Right ventricle myocardium inferior (tissue), 1 donor: ENCODE measurements at regions not wholly inside any gene's neighbourhood (a gene's known extent, or its start where the extent isn't known, plus 50 kb on each side); places are given as distances from the start of the nearest gene placed in this dataset.
"Not testable (repeated sequence)": the region's sequence is repeated elsewhere in the genome, so short reads cannot be mapped to it uniquely, and the experiment has no call there.

Experiments
- ATAC-seq: fragments of 200-7000 bp; cut with Tn5 transposase; one replicate; pipeline ENCODE4 v1.9.1; 2020; ENCODE audit warnings: mild to moderate bottlenecking, moderate library complexity
- DNase-seq: peaks from one replicate; pipeline ENCODE4 v3.0.0; 2021; ENCODE audit errors: missing footprints
- intact Hi-C: fragments of 100-400 bp; cut with DNase I; formaldehyde crosslinking; loops from one replicate; pipeline ENCODE4 v1.11.0; 2022
- donor health status: DM: no; HTN: yes; CAD: no; lungs with severe emphysema.

GRCh38 chrX:102784550-102784949 lies 64.0 kb downstream of the GPRASP3 start:
- ATAC-seq (no peak), DNase-seq (peak; percentile 37)
- intact Hi-C loops: no loop called here

- ATAC-seq (no peak), DNase-seq (no peak)
These were observed 66.7 kb downstream of the GPRASP3 start for GRCh38 chrX:102787283-102787682.

DNA sequence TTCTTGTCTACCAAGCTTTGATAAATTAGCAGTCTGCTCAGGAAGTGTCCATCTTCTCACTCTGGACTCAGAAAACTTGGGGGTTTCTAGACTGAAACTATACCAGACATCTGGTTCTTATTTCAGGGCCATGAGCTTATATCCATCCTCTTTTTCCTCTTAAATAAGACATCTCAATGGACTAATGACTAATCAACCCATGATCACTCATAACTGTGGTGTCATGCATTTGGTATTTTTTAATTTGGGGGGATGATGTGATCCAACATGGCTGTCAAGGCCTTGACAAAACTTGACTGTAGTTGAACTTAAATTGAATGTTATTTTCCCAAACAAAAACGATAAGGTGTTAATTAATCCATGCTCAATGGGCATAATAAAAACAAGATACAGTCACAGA lies 87.8 kb downstream of the GPRASP3 start:
- ATAC-seq (no peak), DNase-seq (no peak)
- intact Hi-C loops: no loop called here

More at GRCh38 chrX:102787283-102787682, 66.7 kb downstream of the GPRASP3 start:
- intact Hi-C loops: no loop called here

DNA sequence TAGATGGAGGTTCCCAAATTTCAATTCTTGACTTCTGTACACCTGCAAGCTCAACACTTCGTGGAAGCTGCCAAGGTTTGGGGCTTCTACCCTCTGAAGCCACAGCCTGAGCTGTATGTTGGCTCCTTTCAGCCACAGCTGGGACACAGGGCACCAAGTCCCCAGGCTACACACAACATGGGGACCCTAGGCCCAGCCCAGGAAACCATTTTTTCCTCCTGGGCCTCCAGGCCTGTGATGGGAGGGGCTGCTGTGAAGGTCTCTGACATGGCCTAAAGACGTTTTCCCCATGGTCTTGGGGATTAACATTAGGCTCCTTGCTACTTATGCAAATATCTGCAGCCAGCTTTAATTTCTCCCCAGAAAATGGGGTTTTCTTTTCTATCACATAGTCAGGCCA lies 97.7 kb downstream of the GPRASP3 start:
- ATAC-seq: not testable (repeated sequence)

DNA sequence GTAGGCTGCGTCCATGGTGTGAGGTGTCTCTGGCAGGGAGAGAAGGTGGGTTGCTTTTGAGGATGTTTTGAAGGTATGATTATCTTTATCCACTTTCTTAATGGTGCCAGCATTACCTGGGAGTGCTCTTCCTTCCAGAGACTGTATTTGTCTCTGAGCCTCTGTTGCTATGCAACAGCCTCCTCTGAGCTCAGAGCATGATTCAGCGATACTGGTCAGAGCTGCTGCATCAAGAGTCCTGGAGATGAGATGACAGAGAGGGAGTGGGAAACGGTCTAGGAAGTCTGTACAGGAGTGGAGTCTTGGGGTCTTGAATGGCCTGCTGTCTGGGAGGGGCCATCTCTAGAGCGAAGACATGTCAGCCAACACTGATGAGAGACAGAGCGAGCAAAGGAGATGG lies 104.4 kb upstream of the RAB40AL start:
- intact Hi-C loops: no loop called here
- DNase-seq: no peak
- ATAC-seq: no peak

More for the DNA sequence above, 97.7 kb downstream of the GPRASP3 start:
- DNase-seq, intact Hi-C loops: not testable (repeated sequence)

GRCh38 chrX:102833136-102833535 lies 103.9 kb upstream of the RAB40AL start:
- no peak for ATAC-seq
- DNase-seq: no peak
- intact Hi-C loops: no loop called here

GRCh38 chrX:102835504-102836146 lies 101.4 kb upstream of the RAB40AL start:
- ATAC-seq (no peak), DNase-seq (no peak)
- intact Hi-C loops: no loop called here

GRCh38 chrX:102837847-102838246 lies 99.2 kb upstream of the RAB40AL start:
- intact Hi-C loops: no loop called here
- ATAC-seq (no peak), DNase-seq (no peak)

GRCh38 chrX:102840871-102841705 lies 96.0 kb upstream of the RAB40AL start:
- DNase-seq (no peak), ATAC-seq (no peak)
- intact Hi-C loops: no loop called here

- no peak for ATAC-seq
These were observed 95.4 kb upstream of the RAB40AL start for GRCh38 chrX:102841706-102842003.

DNA sequence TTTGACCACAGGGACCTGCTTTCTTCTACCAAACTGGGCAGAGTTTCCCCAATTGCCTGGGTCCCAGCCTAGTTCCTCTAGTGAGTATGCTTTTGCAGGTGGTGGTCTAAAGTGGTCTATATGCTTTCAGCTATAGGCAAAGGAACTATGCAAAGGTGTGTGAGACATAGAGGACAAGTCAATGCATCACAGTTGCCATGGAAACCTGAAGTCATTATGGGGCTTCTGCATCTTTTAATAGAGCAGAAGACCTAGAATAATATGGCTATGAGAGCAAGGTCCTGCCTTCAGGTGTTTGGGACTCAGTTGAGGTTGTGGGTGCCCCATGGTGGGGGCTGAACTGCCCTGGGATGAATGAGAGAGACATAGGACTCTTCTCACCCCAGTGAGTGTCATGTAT lies 92.1 kb upstream of the RAB40AL start:
- intact Hi-C loops: no loop called here
- DNase-seq (no peak), ATAC-seq (no peak)

More at GRCh38 chrX:102841706-102842003, 95.4 kb upstream of the RAB40AL start:
- intact Hi-C loops: no loop called here
- no peak for DNase-seq

DNA sequence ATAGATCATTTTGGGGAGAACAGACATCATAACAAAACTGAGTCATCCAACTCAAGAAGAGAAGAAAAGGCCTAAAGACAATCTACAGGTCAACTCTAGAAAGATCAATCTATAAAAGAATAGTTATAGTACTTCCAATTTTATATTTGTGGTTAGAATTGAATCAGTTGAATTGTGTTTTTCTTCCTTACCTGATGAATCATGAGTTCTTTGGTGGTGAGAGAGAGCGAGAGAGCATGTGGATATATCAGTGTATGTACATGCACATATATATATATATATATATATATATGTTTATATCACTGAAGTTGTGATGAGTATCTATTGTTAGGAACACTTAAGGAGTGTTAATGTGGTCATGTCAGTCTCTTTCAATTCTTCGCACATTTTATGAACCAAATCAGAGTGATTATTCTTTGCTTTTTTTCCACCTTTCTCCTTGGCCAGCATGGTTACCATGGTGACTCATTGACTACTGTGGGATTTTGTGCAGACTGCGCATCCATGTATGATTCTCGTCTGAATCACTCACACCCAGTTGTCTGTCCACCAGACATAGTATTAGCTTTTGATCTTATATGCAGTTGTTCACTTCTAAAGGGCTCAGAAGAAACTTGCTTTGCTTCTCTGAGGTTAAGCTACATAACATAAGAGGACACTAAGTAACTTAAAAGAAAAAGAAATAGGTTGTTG lies 90.4 kb upstream of the RAB40AL start:
- no peak for ATAC-seq
- no peak for DNase-seq
- intact Hi-C loops: no loop called here

DNA sequence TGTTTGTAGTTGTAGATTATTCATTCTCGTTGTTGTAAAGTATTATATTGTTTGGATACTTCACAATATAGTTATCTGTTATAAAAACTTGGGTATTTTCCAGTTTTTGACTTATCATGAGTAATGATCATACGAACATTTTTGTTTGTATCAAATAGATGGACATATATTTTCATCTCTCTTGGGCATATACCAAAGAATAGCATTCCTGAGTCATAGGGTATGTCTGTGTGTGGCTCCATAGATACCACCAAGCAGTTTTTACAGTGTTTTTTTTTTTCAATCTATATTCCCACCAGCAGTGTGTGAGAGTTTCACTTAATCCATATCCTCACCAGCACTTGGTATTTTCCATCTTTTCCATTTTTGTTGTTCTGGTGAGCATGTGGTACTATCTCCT lies 89.7 kb upstream of the RAB40AL start:
- DNase-seq (no peak), ATAC-seq (no peak)
- intact Hi-C loops: no loop called here

GRCh38 chrX:102849396-102849795 lies 87.7 kb upstream of the RAB40AL start:
- intact Hi-C loops: no loop called here
- DNase-seq (no peak), ATAC-seq (no peak)

DNA sequence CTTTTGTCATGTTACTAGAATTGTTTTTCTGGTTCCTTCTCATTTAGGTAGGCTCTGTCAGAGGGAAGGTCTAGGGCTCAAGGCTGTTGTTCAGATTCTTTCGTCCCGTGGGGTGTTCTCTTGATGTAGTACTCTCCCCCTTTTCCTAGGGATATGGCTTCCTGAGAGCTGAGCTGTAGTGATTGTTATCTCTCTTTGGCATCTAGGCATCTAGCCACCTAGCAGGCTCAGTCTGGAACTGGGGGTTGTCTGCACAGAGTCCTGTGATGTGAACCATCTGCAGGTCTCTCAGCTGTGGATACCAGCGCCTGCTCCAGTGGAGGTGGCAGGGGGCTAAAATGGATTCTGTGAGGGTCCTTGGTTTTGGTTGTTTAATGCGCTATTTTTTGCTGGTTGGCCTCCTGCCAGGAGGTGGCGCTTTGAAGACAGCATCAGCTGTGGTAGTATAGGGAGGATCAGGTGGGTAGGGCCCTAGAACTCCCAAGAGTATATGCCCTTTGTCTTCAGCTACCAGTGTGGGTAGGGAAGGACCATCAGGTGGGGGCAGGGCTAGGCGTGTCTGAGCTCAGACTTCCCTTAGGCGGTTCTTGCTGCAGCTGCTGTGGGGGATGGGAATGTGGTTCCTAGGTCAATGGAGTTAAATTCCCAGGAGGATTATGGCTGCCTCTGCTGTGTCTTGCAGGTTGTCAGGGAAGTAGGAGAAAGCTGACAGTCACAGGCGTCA lies 78.1 kb upstream of the RAB40AL start:
- ATAC-seq, intact Hi-C loops, DNase-seq: not testable (repeated sequence)

DNA sequence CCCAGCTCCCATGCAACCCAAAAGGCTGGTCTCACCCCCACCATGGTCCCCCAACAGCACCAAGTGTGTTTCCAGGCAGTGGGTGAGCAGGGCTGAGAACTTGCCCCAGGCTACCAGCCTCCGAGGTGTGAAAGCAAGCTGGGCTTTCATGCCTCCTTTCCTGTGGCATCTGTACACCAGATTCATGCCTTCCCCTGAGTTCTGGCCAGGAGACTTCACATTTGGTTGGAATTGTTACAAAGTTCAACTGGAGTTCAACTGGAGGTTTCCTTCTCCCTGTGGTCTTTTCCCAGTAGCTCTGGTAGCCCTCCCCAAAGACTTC lies 77.6 kb upstream of the RAB40AL start:
- intact Hi-C loops: no loop called here
- DNase-seq: no peak
- no peak for ATAC-seq

- intact Hi-C loops: loop anchor here (10.0 kb wide), 1 partner anchor 345 kb away; the partner anchor contains the start of gene TMSB15A
- no peak for ATAC-seq
- no peak for DNase-seq
These were observed 76.8 kb upstream of the RAB40AL start for GRCh38 chrX:102860235-102860634.

DNA sequence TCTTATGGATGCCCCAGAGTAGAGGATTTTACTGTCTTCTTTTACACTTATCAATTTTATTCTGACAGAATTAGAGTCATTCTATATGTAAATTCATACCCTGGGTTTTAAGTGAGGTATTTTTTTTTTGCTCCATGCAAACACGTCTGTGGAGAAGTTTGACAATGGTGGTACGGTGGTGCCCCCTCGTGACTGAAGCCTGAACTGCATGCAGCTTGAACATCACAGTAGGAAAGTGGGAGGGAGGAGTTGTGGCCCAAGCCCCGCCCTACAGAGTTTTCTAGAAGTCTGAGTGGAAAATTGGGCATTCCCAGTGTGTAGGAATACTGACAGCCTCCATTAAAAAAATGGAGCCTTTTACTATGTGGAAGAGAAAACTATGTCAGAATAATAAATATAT lies 73.3 kb upstream of the RAB40AL start:
- ATAC-seq: peak; percentile 60
- peak; percentile 79 for DNase-seq
- intact Hi-C loops: loop anchor here (10.0 kb wide), 1 partner anchor 349 kb away; the partner anchor contains the start of gene TMSB15A

DNA sequence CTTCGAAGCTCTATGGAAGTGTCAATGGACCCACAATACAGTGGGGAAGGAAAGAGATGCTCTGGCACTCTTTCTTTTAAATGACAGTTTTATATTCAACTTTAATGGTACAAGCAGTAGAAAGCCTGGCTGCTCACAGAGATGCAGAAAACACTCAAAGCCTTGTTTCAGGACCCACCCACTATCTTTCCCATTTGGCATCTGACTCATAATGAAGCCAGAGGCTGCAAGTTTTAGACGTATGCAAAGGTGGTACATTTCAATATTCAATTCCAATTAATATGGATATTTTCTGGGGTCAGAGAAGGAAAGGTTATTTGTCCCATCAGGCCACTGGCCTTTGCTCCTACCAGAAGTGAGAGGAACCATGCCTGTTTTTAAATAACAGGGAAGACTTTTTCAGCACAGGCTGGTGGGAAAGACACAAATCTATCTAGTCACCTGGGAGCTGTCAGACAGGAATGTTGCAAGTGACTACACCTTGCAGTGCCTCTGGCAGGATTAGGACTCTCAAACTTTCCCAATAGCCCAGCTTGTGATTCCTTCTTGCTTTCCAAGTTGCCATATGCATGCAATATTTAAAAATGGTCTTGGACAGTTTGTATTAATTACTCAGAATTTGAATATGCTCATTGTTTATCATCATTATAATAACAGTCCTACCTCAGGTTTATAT lies 70.0 kb upstream of the RAB40AL start:
- ATAC-seq (no peak), DNase-seq (no peak)
- intact Hi-C loops: loop anchor here (10.0 kb wide), 1 partner anchor 352 kb away; the partner anchor contains the start of gene TMSB15A
